GM23338 (cell line): ENCODE measurements at regions not wholly inside any gene's neighbourhood (a gene's known extent, or its start where the extent isn't known, plus 50 kb on each side); places are given as distances from the start of the nearest gene placed in this dataset.

Experiments used
- CREB1 ChIP-seq: fragments of 250-450 bp; sonication (Bioruptor Pico); IDR thresholded peaks from 2 replicates; pipeline ENCODE4 v1.5.0; 2020; ENCODE audit warnings: low read depth, mild to moderate bottlenecking, moderate library complexity
- CTCF ChIP-seq, 2 experiments: fragments of 200-600 bp in 1 of 2; sonication (generic) in 1 of 2; conservative IDR thresholded peaks; 2 replicates each; pipeline versions ENCODE4 v1.5.1 to v1.6.1; 2016 to 2017; ENCODE audit warnings: antibody characterized with exemption in 2 of 2, low read depth in 2 of 2, mild to moderate bottlenecking in 2 of 2, moderate library complexity in 1 of 2
- ETS1 ChIP-seq: IDR thresholded peaks from 2 replicates; pipeline ENCODE4 v1.6.1; 2016; ENCODE audit warnings: antibody characterized with exemption
- EZH2 ChIP-seq: fragments of 200-600 bp; sonication (generic); IDR thresholded peaks from one replicate; pipeline ENCODE4 v1.8.0; 2017; ENCODE audit warnings: antibody characterized with exemption, mild to moderate bottlenecking, low read depth; ENCODE audit not compliant: unreplicated experiment
- JUNB ChIP-seq: IDR thresholded peaks from one replicate; pipeline ENCODE4 v1.6.1; 2016; ENCODE audit warnings: antibody characterized with exemption; ENCODE audit not compliant: unreplicated experiment
- POLR2AphosphoS5 ChIP-seq: IDR thresholded peaks from 2 replicates; pipeline ENCODE4 v1.6.1; 2016; ENCODE audit warnings: antibody characterized with exemption, low read depth
- ZNF331 ChIP-seq: fragments of 250-450 bp; sonication (Bioruptor Pico); IDR thresholded peaks from 2 replicates; pipeline ENCODE4 v1.5.0; 2020; ENCODE audit warnings: low read depth, mild to moderate bottlenecking, moderate library complexity
- TF ChIP-seq, protein P1 (sequence below): fragments of 250-450 bp; sonication (Bioruptor Pico); IDR thresholded peaks from 2 replicates; pipeline ENCODE4 v1.5.0; 2020; ENCODE audit warnings: mild to moderate bottlenecking, moderate library complexity

- TF ChIP-seq CTCF (conservative IDR thresholded peaks at IDR 0.05; ENCODE audit: low read depth in 2 of 2) (no peak), ETS1 (no peak), POLR2AphosphoS5 (no peak), JUNB (no peak), CREB1 (CRISPR knock-in tag) (no peak), EZH2 (no peak), ZNF331 (CRISPR knock-in tag) (no peak)
- TF ChIP-seq, protein P1, sequence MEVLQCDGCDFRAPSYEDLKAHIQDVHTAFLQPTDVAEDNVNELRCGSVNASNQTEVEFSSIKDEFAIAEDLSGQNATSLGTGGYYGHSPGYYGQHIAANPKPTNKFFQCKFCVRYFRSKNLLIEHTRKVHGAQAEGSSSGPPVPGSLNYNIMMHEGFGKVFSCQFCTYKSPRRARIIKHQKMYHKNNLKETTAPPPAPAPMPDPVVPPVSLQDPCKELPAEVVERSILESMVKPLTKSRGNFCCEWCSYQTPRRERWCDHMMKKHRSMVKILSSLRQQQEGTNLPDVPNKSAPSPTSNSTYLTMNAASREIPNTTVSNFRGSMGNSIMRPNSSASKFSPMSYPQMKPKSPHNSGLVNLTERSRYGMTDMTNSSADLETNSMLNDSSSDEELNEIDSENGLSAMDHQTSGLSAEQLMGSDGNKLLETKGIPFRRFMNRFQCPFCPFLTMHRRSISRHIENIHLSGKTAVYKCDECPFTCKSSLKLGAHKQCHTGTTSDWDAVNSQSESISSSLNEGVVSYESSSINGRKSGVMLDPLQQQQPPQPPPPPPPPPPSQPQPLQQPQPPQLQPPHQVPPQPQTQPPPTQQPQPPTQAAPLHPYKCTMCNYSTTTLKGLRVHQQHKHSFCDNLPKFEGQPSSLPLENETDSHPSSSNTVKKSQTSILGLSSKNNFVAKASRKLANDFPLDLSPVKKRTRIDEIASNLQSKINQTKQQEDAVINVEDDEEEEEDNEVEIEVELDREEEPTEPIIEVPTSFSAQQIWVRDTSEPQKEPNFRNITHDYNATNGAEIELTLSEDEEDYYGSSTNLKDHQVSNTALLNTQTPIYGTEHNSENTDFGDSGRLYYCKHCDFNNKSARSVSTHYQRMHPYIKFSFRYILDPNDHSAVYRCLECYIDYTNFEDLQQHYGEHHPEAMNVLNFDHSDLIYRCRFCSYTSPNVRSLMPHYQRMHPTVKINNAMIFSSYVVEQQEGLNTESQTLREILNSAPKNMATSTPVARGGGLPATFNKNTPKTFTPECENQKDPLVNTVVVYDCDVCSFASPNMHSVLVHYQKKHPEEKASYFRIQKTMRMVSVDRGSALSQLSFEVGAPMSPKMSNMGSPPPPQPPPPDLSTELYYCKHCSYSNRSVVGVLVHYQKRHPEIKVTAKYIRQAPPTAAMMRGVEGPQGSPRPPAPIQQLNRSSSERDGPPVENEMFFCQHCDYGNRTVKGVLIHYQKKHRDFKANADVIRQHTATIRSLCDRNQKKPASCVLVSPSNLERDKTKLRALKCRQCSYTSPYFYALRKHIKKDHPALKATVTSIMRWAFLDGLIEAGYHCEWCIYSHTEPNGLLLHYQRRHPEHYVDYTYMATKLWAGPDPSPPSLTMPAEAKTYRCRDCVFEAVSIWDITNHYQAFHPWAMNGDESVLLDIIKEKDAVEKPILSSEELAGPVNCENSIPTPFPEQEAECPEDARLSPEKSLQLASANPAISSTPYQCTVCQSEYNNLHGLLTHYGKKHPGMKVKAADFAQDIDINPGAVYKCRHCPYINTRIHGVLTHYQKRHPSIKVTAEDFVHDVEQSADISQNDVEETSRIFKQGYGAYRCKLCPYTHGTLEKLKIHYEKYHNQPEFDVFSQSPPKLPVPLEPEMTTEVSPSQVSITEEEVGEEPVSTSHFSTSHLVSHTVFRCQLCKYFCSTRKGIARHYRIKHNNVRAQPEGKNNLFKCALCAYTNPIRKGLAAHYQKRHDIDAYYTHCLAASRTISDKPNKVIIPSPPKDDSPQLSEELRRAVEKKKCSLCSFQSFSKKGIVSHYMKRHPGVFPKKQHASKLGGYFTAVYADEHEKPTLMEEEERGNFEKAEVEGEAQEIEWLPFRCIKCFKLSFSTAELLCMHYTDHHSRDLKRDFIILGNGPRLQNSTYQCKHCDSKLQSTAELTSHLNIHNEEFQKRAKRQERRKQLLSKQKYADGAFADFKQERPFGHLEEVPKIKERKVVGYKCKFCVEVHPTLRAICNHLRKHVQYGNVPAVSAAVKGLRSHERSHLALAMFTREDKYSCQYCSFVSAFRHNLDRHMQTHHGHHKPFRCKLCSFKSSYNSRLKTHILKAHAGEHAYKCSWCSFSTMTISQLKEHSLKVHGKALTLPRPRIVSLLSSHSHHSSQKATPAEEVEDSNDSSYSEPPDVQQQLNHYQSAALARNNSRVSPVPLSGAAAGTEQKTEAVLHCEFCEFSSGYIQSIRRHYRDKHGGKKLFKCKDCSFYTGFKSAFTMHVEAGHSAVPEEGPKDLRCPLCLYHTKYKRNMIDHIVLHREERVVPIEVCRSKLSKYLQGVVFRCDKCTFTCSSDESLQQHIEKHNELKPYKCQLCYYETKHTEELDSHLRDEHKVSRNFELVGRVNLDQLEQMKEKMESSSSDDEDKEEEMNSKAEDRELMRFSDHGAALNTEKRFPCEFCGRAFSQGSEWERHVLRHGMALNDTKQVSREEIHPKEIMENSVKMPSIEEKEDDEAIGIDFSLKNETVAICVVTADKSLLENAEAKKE (CRISPR knock-in tag) = no peak
Observed at GRCh38 chr13:26459276-26460131, 98.0 kb upstream of the WASF3 start.
